H9 (cell line): ENCODE measurements at regions not wholly inside any gene's neighbourhood (a gene's known extent, or its start where the extent isn't known, plus 50 kb on each side); places are given as distances from the start of the nearest gene placed in this dataset.

Experiments
- DNase-seq: peaks from one replicate; pipeline ENCODE4 v3.0.0-alpha.2; 2017
- H2AFZ ChIP-seq: one replicate; pipeline ENCODE4 v1.6.1; 2013; ENCODE audit warnings: mild to moderate bottlenecking, low read length, control low read depth, moderate library complexity
- H2AK5ac ChIP-seq: 2 replicates; pipeline ENCODE4 v1.6.1; 2013; ENCODE audit warnings: low read length, control low read depth, mixed read lengths; ENCODE audit not compliant: insufficient read length
- H2BK120ac ChIP-seq: one replicate; pipeline ENCODE4 v1.6.1; 2013; ENCODE audit warnings: low read depth, mild to moderate bottlenecking, low read length, control low read depth, inconsistent platforms; ENCODE audit not compliant: poor library complexity, severe bottlenecking
- H2BK12ac ChIP-seq: 2 replicates; pipeline ENCODE4 v1.6.1; 2013; ENCODE audit warnings: low read length, control low read depth, mixed read lengths, low read depth; ENCODE audit not compliant: insufficient read length
- H2BK15ac ChIP-seq: 2 replicates; pipeline ENCODE4 v1.6.1; 2013; ENCODE audit warnings: low read depth, low read length, control low read depth
- H2BK20ac ChIP-seq: one replicate; pipeline ENCODE4 v1.6.1; 2013; ENCODE audit warnings: low read depth, mild to moderate bottlenecking, low read length, control low read depth, inconsistent platforms; ENCODE audit not compliant: poor library complexity, severe bottlenecking
- H2BK5ac ChIP-seq: 2 replicates; pipeline ENCODE4 v1.6.1; 2013; ENCODE audit warnings: low read length, control low read depth, mixed read lengths; ENCODE audit not compliant: insufficient read length
- H3K14ac ChIP-seq: 2 replicates; pipeline ENCODE4 v1.6.1; 2013; ENCODE audit warnings: low read length, control low read depth; ENCODE audit not compliant: insufficient read depth
- H3K18ac ChIP-seq: 2 replicates; pipeline ENCODE4 v1.6.1; 2013; ENCODE audit warnings: low read depth, mild to moderate bottlenecking, mixed read lengths, low read length, control low read depth; ENCODE audit not compliant: insufficient read length
- H3K23ac ChIP-seq: 2 replicates; pipeline ENCODE4 v1.6.1; 2013; ENCODE audit warnings: low read length, control low read depth, mixed read lengths, low read depth; ENCODE audit not compliant: insufficient read length
- H3K23me2 ChIP-seq: 2 replicates; pipeline ENCODE4 v1.6.1; 2013; ENCODE audit warnings: low read depth, mild to moderate bottlenecking, mixed read lengths, low read length, control low read depth; ENCODE audit not compliant: insufficient read length, poor library complexity, severe bottlenecking
- H3K27ac ChIP-seq: 2 replicates; pipeline ENCODE4 v1.5.1; 2013; ENCODE audit warnings: low read length, control low read depth, mixed read lengths, low read depth; ENCODE audit not compliant: insufficient read length
- H3K27me3 ChIP-seq: 2 replicates; pipeline ENCODE4 v1.6.1; 2013; ENCODE audit warnings: low read length, control low read depth, inconsistent platforms; ENCODE audit not compliant: insufficient read depth
- H3K4ac ChIP-seq: 2 replicates; pipeline ENCODE4 v1.6.1; 2013; ENCODE audit warnings: low read depth, mild to moderate bottlenecking, control low read depth, inconsistent platforms, low read length, moderate library complexity
- H3K4me1 ChIP-seq: 2 replicates; pipeline ENCODE4 v1.6.1; 2013; ENCODE audit warnings: low read length, control low read depth, inconsistent platforms; ENCODE audit not compliant: insufficient read depth
- H3K4me2 ChIP-seq: 2 replicates; pipeline ENCODE4 v1.6.1; 2013; ENCODE audit warnings: low read length, control low read depth, mixed read lengths; ENCODE audit not compliant: insufficient read length, insufficient read depth
- H3K56ac ChIP-seq: 2 replicates; pipeline ENCODE4 v1.6.1; 2013; ENCODE audit warnings: low read depth, mild to moderate bottlenecking, mixed read lengths, low read length, control low read depth; ENCODE audit not compliant: insufficient read length
- H3K79me1 ChIP-seq: 2 replicates; pipeline ENCODE4 v1.6.1; 2013; ENCODE audit warnings: low read depth, mild to moderate bottlenecking, moderate library complexity, low read length, control low read depth, inconsistent platforms; ENCODE audit not compliant: insufficient read depth, poor library complexity, severe bottlenecking
- H3K79me2 ChIP-seq: 2 replicates; pipeline ENCODE4 v1.6.1; 2013; ENCODE audit warnings: low read length, control low read depth, inconsistent platforms; ENCODE audit not compliant: insufficient read depth
- H3K9ac ChIP-seq: 2 replicates; pipeline ENCODE4 v1.6.1; 2013; ENCODE audit warnings: low read length, control low read depth, mixed read lengths; ENCODE audit not compliant: insufficient read length; ENCODE audit errors: extremely low read depth
- H3K9me3 ChIP-seq: one replicate; pipeline ENCODE4 v1.6.1; 2013; ENCODE audit warnings: low read depth, low read length, inconsistent platforms; ENCODE audit not compliant: control insufficient read depth
- H3T11ph ChIP-seq: one replicate; pipeline ENCODE4 v1.6.1; 2013; ENCODE audit warnings: mild to moderate bottlenecking, low read length, control low read depth, inconsistent platforms
- H4K20me1 ChIP-seq: one replicate; pipeline ENCODE4 v1.6.1; 2013; ENCODE audit not compliant: control insufficient read depth, insufficient read length, insufficient read depth
- H4K5ac ChIP-seq: 2 replicates; pipeline ENCODE4 v1.6.1; 2013; ENCODE audit warnings: low read depth, mild to moderate bottlenecking, mixed read lengths, low read length, control low read depth; ENCODE audit not compliant: insufficient read length
- H4K8ac ChIP-seq: replicated peaks from 2 replicates; pipeline ENCODE4 v1.6.1; 2013; ENCODE audit warnings: low read length, control low read depth, mixed read lengths, low read depth; ENCODE audit not compliant: insufficient read length
- H4K91ac ChIP-seq: 2 replicates; pipeline ENCODE4 v1.6.1; 2013; ENCODE audit warnings: low read depth, mild to moderate bottlenecking, moderate library complexity, mixed read lengths, low read length, control low read depth; ENCODE audit not compliant: insufficient read length
- H3K27ac Mint-ChIP-seq, 3 experiments: 2 replicates in 2 of 3; 3 replicates in 1 of 3; pipeline ENCODE4 v1.8.0; 2020 to 2021; ENCODE audit warnings: mixed read lengths in 3 of 3, mild to moderate bottlenecking in 1 of 3, moderate library complexity in 1 of 3
- H3K27me3 Mint-ChIP-seq: 2 replicates; pipeline ENCODE4 v1.8.0; 2021; ENCODE audit warnings: low read depth, mild to moderate bottlenecking, moderate library complexity, mixed read lengths
- H3K36me3 Mint-ChIP-seq, 3 experiments: 2 replicates in 2 of 3; 3 replicates in 1 of 3; pipeline ENCODE4 v1.8.0; 2020 to 2021; ENCODE audit warnings: low read depth in 3 of 3, mixed read lengths in 3 of 3; ENCODE audit not compliant: insufficient read depth in 1 of 3
- H3K4me1 Mint-ChIP-seq, 2 experiments: 2 replicates each; pipeline ENCODE4 v1.8.0; 2020; ENCODE audit warnings: mixed read lengths in 2 of 2
- H3K4me3 Mint-ChIP-seq, 2 experiments: 2 replicates in 1 of 2; 3 replicates in 1 of 2; pipeline ENCODE4 v1.8.0; 2020 to 2021; ENCODE audit warnings: mild to moderate bottlenecking in 2 of 2, mixed read lengths in 2 of 2, moderate library complexity in 1 of 2
- H3K9me3 Mint-ChIP-seq, 2 experiments: 2 replicates in 1 of 2; 3 replicates in 1 of 2; pipeline ENCODE4 v1.8.0; 2020; ENCODE audit warnings: mild to moderate bottlenecking in 2 of 2, mixed read lengths in 2 of 2, moderate library complexity in 1 of 2
- CTCF ChIP-seq: fragments of 200-600 bp; sonication (generic); conservative IDR thresholded peaks from 3 replicates; pipeline ENCODE4 v1.8.0; 2021; ENCODE audit warnings: antibody characterized with exemption, mild to moderate bottlenecking

- H3K9me3 ChIP-seq = no peaks in the 10 kb centered on the region
- no peak overlapping the region for H2AFZ ChIP-seq
- no peak overlapping the region for H3T11ph ChIP-seq
- H4K91ac ChIP-seq = no peak overlapping the region
- no peak overlapping the region for H2BK15ac ChIP-seq
- no peak overlapping the region for H2AK5ac ChIP-seq
- no peak overlapping the region for H3K4ac ChIP-seq
- no peaks in the 10 kb centered on the region for H3K4me1 ChIP-seq
- no peak overlapping the region for H3K23ac ChIP-seq
- no peak overlapping the region for H4K5ac ChIP-seq
- no peaks in the 10 kb centered on the region for H3K4me1 Mint-ChIP-seq
- H4K20me1 ChIP-seq = no peaks in the 10 kb centered on the region
- no peak for TF ChIP-seq CTCF
- H3K79me1 ChIP-seq = no peaks in the 10 kb centered on the region
- H3K27ac Mint-ChIP-seq = no peak overlapping the region
- H4K8ac ChIP-seq = no peak overlapping the region
- no peak overlapping the region for H2BK120ac ChIP-seq
- H3K27ac ChIP-seq = no peak overlapping the region
- no peaks in the 10 kb centered on the region for H3K79me2 ChIP-seq
- no peak for DNase-seq
- H3K14ac ChIP-seq = no peak overlapping the region
- H2BK12ac ChIP-seq = no peak overlapping the region
- H3K4me3 Mint-ChIP-seq = no peak overlapping the region
- no peak overlapping the region for H3K18ac ChIP-seq
- no peak overlapping the region for H2BK5ac ChIP-seq
- H3K9ac ChIP-seq = no peak overlapping the region
- H3K9me3 Mint-ChIP-seq = no peaks in the 10 kb centered on the region
- H3K4me2 ChIP-seq = no peak overlapping the region
- no peaks in the 10 kb centered on the region for H3K36me3 Mint-ChIP-seq
- H2BK20ac ChIP-seq = no peak overlapping the region
- H3K27me3 ChIP-seq = no peaks in the 10 kb centered on the region
- H3K27me3 Mint-ChIP-seq = no peaks in the 10 kb centered on the region
- H3K23me2 ChIP-seq = no peaks in the 10 kb centered on the region
- H3K56ac ChIP-seq = no peak overlapping the region
Observed at GRCh38 chr12:83326666-83327065, 640.0 kb downstream of the TMTC2 start.
